ENCODE measurements at regions not wholly inside any gene's neighbourhood (a gene's known extent, or its start where the extent isn't known, plus 50 kb on each side); places are given as distances from the start of the nearest gene placed in this dataset.

GRCh38 chr20:51121901-51122412, 99.0 kb upstream of the KCNG1 start:
- no peak for DNase-seq

- no peak for DNase-seq
Measured at GRCh38 chr20:51121272-51121671, 98.4 kb upstream of the KCNG1 start.

DNA sequence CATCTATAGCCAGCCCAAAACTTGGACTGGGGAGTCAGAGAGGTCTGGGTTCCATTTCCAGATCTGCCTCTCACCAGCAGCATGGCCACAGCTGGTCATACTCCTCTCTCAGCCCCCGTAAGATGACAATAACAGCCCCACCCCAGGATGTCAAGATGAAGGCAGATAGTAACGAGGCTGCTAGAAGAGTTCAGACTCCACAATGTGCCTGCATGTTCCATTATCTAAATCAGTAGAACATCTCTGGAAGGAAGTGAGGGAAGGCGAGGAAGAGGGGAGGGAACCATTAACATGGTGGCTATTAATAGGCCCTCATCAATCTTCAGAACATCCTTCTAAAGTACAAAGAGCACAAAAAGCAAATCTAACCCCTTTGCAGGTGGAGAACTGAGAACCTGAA, 98.0 kb upstream of the KCNG1 start:
- DNase-seq: no peak

- no peak for DNase-seq
Measured at GRCh38 chr20:51120438-51120837, 97.5 kb upstream of the KCNG1 start.

DNA sequence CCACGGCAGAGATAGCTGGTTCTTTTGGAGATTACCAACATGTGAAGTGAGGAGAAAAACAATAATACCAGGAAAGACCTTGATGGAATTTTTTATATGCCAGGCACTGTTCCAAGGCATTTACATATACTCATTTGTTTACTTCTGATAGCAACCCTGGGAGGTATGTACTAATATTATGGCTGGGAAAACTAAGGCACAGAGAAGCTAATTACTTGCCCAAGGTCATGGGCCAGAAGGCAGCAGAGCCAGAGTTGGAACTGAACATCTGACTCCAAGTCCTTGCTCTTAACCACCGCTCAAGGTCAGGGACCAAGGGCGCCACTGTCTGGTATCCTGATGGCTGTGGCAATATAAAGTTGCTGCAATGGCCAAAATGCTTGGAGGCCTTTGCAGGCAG, 97.0 kb upstream of the KCNG1 start:
- DNase-seq: no peak

DNA sequence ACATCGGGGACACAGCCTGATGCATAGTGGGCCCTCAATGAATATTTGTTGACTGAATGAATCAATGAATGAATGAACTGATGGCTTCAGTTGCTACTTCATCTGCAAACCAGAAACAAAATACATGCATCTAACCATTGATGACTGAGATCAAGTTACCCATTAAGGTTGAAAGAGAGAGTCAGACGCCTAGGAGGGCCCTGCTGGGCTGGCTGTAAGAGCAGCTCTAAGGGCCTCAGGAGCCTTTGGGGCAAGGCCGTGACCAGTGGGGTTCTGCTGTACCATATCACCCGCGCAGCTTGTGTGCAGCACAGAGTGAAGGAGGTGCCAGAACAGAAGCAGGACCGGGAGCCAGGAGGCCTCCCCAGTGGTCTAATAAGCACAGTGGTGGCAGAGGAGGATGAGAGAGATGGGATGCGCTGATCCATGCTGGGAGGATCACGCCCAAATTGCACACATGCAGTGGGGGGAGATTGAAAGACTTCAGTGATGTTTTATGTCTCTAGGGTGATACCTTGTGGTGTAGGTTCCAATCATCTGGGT, 96.1 kb upstream of the KCNG1 start:
- no peak for DNase-seq

GRCh38 chr20:51118216-51118615, 95.3 kb upstream of the KCNG1 start:
- no peak for DNase-seq

GRCh38 chr20:51116765-51117686, 94.1 kb upstream of the KCNG1 start:
- no peak for DNase-seq

- no peak for DNase-seq
Measured at GRCh38 chr20:51111290-51111689, 88.4 kb upstream of the KCNG1 start.

GRCh38 chr20:51108638-51109363, 85.9 kb upstream of the KCNG1 start:
- no peak for DNase-seq

- DNase-seq: no peak
Measured at GRCh38 chr20:51106011-51106410, 83.1 kb upstream of the KCNG1 start.

GRCh38 chr20:51104960-51105920, 82.3 kb upstream of the KCNG1 start:
- DNase-seq: no peak

DNA sequence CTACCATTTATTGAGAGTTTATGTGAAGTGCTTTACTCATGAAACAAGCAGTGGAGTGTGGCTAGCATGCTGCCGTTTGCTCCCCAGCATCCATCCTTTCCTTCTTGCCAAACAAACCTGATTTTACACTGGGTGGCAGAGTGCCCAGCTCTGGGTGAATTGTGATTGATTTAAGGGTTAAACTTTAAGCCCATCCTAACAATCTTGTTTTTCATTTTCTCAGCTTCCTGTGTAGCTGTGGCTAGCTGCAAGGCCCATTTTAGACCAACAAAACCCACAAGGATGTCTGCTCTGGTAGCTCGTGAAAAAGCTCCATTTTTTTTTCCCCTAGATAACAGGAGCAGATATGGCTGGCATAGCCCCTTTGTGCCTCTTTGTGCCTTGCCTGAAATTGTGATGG, 77.7 kb upstream of the KCNG1 start:
- DNase-seq: no peak

GRCh38 chr20:51098284-51098810, 75.4 kb upstream of the KCNG1 start:
- DNase-seq: no peak

- no peak for DNase-seq
Measured at GRCh38 chr20:51097351-51098120, 74.6 kb upstream of the KCNG1 start.

- DNase-seq: no peak
Measured at GRCh38 chr20:51096582-51097267, 73.8 kb upstream of the KCNG1 start.

GRCh38 chr20:51095633-51096521, 73.0 kb upstream of the KCNG1 start:
- DNase-seq: no peak

DNA sequence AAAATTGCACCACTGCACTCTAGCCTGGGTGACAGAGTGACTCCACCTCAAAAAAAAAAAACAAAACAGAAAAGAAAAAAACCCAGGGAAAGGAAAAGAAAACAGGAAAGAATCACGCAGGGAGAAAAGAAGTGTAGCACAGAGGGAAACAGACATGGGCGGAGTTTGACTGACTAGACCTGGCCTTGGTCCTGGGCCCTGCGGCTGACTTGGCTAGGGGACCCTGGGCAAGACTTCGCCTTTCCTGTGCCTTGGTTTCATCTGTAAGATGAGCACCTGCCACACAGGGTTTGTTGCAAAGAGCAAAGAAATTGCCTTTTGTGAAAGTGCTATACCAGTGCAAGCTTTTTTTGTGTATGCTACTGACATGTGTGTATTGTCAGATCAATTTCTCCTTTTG, 71.3 kb upstream of the KCNG1 start:
- DNase-seq: no peak

DNA sequence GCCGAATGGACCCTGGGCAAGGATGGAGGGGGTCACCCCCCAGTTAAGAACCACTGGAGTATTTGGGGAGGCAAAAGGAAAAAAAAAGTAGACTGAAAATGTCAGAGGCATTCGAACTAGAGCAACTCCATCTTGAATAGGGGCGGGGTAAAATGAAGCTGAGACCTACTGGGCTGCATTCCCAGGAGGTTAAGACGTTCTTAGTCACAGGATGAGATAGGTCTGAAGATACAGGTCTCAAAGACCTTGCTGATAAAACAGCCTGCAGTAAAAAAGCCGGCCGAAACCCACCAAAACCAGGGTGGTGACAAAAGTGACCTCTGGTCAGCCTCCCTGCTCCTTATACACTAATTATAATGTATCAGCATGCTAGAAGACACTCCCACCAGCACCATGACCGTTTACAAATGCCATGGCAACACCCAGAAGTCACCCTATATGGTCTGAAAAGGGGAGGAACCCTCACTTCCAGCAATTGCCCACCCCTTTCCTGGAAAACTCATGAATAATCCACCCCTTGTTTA, 70.4 kb upstream of the KCNG1 start:
- no peak for DNase-seq

All from NCI-H2029 treated with DMSO at 0.1 percent for 48 hours (cell line).